PC-3 (cell line): ENCODE measurements at regions not wholly inside any gene's neighbourhood (a gene's known extent, or its start where the extent isn't known, plus 50 kb on each side); places are given as distances from the start of the nearest gene placed in this dataset.

Experiments used
- EZH2phosphoT487 ChIP-seq: fragments of 300-600 bp; sonication (generic); IDR thresholded peaks from 2 replicates; pipeline ENCODE4 v1.6.1; 2018; ENCODE audit warnings: mild to moderate bottlenecking, antibody characterized with exemption, low read length, borderline replicate concordance
- TF ChIP-seq, protein P1 (sequence below): fragments of 300-600 bp; sonication (generic); conservative IDR thresholded peaks from 2 replicates; pipeline ENCODE4 v1.5.1; 2017; ENCODE audit warnings: antibody characterized with exemption, low read depth, mild to moderate bottlenecking, low read length

DNA sequence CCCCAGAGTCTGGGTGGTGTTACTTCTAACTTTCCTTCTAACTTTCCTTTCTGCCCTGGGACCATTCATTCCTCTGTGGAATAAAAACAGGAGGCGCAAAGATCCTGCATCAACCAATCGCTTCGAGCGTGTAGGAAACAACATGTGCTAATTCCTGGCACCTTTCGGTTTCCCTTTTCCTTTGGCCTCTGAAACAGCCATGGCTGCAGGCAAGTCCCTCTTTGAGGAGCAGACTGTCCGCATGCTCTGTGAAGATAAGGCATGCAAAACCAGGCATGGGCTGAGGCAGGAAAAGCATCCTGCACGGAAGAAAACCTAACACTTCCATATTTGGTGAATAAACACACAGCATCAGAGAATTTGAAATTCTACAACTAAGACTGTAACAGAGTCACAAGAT, 128.3 kb downstream of the HSD17B3 start:
- TF ChIP-seq, protein P1, sequence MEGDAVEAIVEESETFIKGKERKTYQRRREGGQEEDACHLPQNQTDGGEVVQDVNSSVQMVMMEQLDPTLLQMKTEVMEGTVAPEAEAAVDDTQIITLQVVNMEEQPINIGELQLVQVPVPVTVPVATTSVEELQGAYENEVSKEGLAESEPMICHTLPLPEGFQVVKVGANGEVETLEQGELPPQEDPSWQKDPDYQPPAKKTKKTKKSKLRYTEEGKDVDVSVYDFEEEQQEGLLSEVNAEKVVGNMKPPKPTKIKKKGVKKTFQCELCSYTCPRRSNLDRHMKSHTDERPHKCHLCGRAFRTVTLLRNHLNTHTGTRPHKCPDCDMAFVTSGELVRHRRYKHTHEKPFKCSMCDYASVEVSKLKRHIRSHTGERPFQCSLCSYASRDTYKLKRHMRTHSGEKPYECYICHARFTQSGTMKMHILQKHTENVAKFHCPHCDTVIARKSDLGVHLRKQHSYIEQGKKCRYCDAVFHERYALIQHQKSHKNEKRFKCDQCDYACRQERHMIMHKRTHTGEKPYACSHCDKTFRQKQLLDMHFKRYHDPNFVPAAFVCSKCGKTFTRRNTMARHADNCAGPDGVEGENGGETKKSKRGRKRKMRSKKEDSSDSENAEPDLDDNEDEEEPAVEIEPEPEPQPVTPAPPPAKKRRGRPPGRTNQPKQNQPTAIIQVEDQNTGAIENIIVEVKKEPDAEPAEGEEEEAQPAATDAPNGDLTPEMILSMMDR: no peak
- TF ChIP-seq EZH2phosphoT487: no peak
